ENCODE measurements at regions not wholly inside any gene's neighbourhood (a gene's known extent, or its start where the extent isn't known, plus 50 kb on each side); places are given as distances from the start of the nearest gene placed in this dataset.

GRCh38 chr5:135750506-135750905, 84.0 kb upstream of the SLC25A48 start:
- Histone ChIP-seq H3K9me3 (no peaks in the 10 kb centered on the region), H3K4me2 (no peak overlapping the region), H3K27ac (no peak overlapping the region), H3K4me3 (no peak overlapping the region), H3K4me1 (no peaks in the 10 kb centered on the region)
- CTCF ChIA-PET, result no interaction called here
- DNase-seq (ENCODE audit: low read depth in 1 of 2, low spot score in 1 of 2) (no peak), FAIRE-seq (no peak), ATAC-seq (peak in 1 of 2 experiments; percentile 60; a peak in 3 of 6 replicates)
- POLR2A ChIA-PET, result no interaction called here
- TF ChIP-seq HMGXB4 (CRISPR knock-in tag; IDR thresholded peaks at IDR 0.05; ENCODE audit: borderline replicate concordance), result no peak
- no peak for TF ChIP-seq GATA3 (IDR thresholded peaks at IDR 0.05; ENCODE audit: borderline replicate concordance)
- no peak for TF ChIP-seq CEBPB (IDR thresholded peaks at IDR 0.05)
- no peak for TF ChIP-seq ELK1 (IDR thresholded peaks at IDR 0.05; ENCODE audit: low read depth, low read length)
- TF ChIP-seq PHF8 (IDR thresholded peaks at IDR 0.05; ENCODE audit: borderline replicate concordance, low read depth), result no peak
- TF ChIP-seq TP53 (CRISPR knock-in tag; IDR thresholded peaks at IDR 0.05), result no peak
- TF ChIP-seq FOXS1 (CRISPR knock-in tag; IDR thresholded peaks at IDR 0.05), result no peak
- TF ChIP-seq RARB (CRISPR knock-in tag; IDR thresholded peaks at IDR 0.05), result no peak
- TF ChIP-seq JUN (IDR thresholded peaks at IDR 0.05), result no peak
- TF ChIP-seq RFX5 (IDR thresholded peaks at IDR 0.05), result no peak
- TF ChIP-seq MAZ (IDR thresholded peaks at IDR 0.05; ENCODE audit: borderline replicate concordance, low read depth, low read length), result no peak
- no peak for TF ChIP-seq EHMT2 (IDR thresholded peaks at IDR 0.05; ENCODE audit: low read depth)
- no peak for TF ChIP-seq PBX3 (IDR thresholded peaks at IDR 0.05)
- no peak for TF ChIP-seq FOSB (CRISPR knock-in tag; IDR thresholded peaks at IDR 0.05)
- TF ChIP-seq BHLHE40 (IDR thresholded peaks at IDR 0.05; ENCODE audit: low read depth, low read length), result no peak
- no peak for TF ChIP-seq HOXB13 (CRISPR knock-in tag; IDR thresholded peaks at IDR 0.05; ENCODE audit: low read depth)
- WGBS (ENCODE audit: missing lambda C conversion rate), result 8% methylated on average over 4 of the region's 4 CpGs

GRCh38 chr5:135747824-135748223, 86.6 kb upstream of the SLC25A48 start:
- TF ChIP-seq EHF (CRISPR knock-in tag; IDR thresholded peaks at IDR 0.05), result no peak
- TF ChIP-seq RCOR1 (IDR thresholded peaks at IDR 0.05; ENCODE audit: low read depth, low read length), result no peak
- no peak for TF ChIP-seq HMGXB4 (CRISPR knock-in tag; IDR thresholded peaks at IDR 0.05; ENCODE audit: borderline replicate concordance)
- no peak for TF ChIP-seq RARB (CRISPR knock-in tag; IDR thresholded peaks at IDR 0.05)
- TF ChIP-seq MAZ (IDR thresholded peaks at IDR 0.05; ENCODE audit: borderline replicate concordance, low read depth, low read length), result no peak
- no peak for TF ChIP-seq ELK1 (IDR thresholded peaks at IDR 0.05; ENCODE audit: low read depth, low read length)
- no peak for TF ChIP-seq USF2 (IDR thresholded peaks at IDR 0.05)
- TF ChIP-seq GATA3 (IDR thresholded peaks at IDR 0.05; ENCODE audit: borderline replicate concordance), result no peak
- TF ChIP-seq JUN (IDR thresholded peaks at IDR 0.05), result no peak
- no peak for TF ChIP-seq PBX3 (IDR thresholded peaks at IDR 0.05)
- TF ChIP-seq BCL3 (IDR thresholded peaks at IDR 0.05), result no peak
- TF ChIP-seq PHF8 (IDR thresholded peaks at IDR 0.05; ENCODE audit: borderline replicate concordance, low read depth), result no peak
- no peak for TF ChIP-seq MYC (IDR thresholded peaks at IDR 0.05; ENCODE audit: borderline replicate concordance, low read length)
- no peak for TF ChIP-seq BHLHE40 (IDR thresholded peaks at IDR 0.05; ENCODE audit: low read depth, low read length)
- TF ChIP-seq ESRRA (IDR thresholded peaks at IDR 0.05; ENCODE audit: borderline replicate concordance, low read length), result no peak
- TF ChIP-seq CHD2 (IDR thresholded peaks at IDR 0.05; ENCODE audit: low read length, partially characterized antibody), result no peak
- TF ChIP-seq FOSB (CRISPR knock-in tag; IDR thresholded peaks at IDR 0.05), result no peak
- TF ChIP-seq SREBF2 (IDR thresholded peaks at IDR 0.05), result no peak
- TF ChIP-seq EHMT2 (IDR thresholded peaks at IDR 0.05; ENCODE audit: low read depth), result no peak
- Histone ChIP-seq H3K4me3 (no peak overlapping the region), H3K27ac (no peak overlapping the region), H3K9me3 (peaks cover 8% of the 10 kb centered on the region; the same call in 1 of the 3 replicates), H3K4me1 (no peaks in the 10 kb centered on the region), H3K4me2 (no peak overlapping the region)
- FAIRE-seq, result no peak
- WGBS (ENCODE audit: missing lambda C conversion rate), result 29% methylated on average over 2 of the region's 2 CpGs
- ChIA-PET CTCF (no interaction called here), POLR2A (no interaction called here)
- DNase-seq (ENCODE audit: low read depth in 1 of 2, low spot score in 1 of 2), result no peak
- ATAC-seq, result no peak

Measured in A549 (cell line).